Hepatocyte (in vitro differentiated cells): ENCODE measurements at regions not wholly inside any gene's neighbourhood (a gene's known extent, or its start where the extent isn't known, plus 50 kb on each side); places are given as distances from the start of the nearest gene placed in this dataset.

Source experiments
- CTCF ChIP-seq: fragments of 200-600 bp; sonication (generic); IDR thresholded peaks from 2 replicates; pipeline ENCODE4 v1.5.1; 2016; ENCODE audit warnings: antibody characterized with exemption, mild to moderate bottlenecking; ENCODE audit not compliant: poor library complexity
- EZH2 ChIP-seq: fragments of 200-600 bp; sonication (generic); IDR thresholded peaks from 2 replicates; pipeline ENCODE4 v1.6.1; 2016; ENCODE audit warnings: antibody characterized with exemption, mild to moderate bottlenecking, borderline replicate concordance
- EZH2phosphoT487 ChIP-seq: fragments of 200-600 bp; sonication (generic); IDR thresholded peaks from one replicate; pipeline ENCODE4 v1.6.1; 2018; ENCODE audit warnings: antibody characterized with exemption, mild to moderate bottlenecking, low read depth, moderate library complexity; ENCODE audit not compliant: unreplicated experiment, severe bottlenecking

- TF ChIP-seq CTCF (no peak), EZH2phosphoT487 (no peak), EZH2 (no peak)
These were observed 107.9 kb downstream of the LMO4 start for GRCh38 chr1:87436534-87436933.
